H1 (cell line): ENCODE measurements at regions not wholly inside any gene's neighbourhood (a gene's known extent, or its start where the extent isn't known, plus 50 kb on each side); places are given as distances from the start of the nearest gene placed in this dataset.

ENCODE experiments used
- CTCF ChIA-PET: fragments of 300-600 bp; sonication (Branson Sonifier 250); formaldehyde crosslinking; loops from one replicate; lab custom pipeline; 2021; ENCODE audit not compliant: partially characterized antibody; lab: Charles Lee
- POLR2A ChIA-PET: fragments of 300-600 bp; sonication (Branson Sonifier 250); formaldehyde crosslinking; loops from one replicate; lab custom pipeline; 2021; ENCODE audit warnings: inconsistent platforms; ENCODE audit not compliant: partially characterized antibody; lab: Charles Lee
- DNase-seq, 2 experiments: peaks; one replicate each; pipeline versions ENCODE4 v3.0.0 to v3.0.0-alpha.2; 2010 to 2022; ENCODE audit warnings: low spot score in 2 of 2, low read depth in 1 of 2, mixed read lengths in 1 of 2
- FAIRE-seq: peaks from 2 replicates; lab custom pipeline; 2011; peaks lifted over from hg19 to GRCh38; lab: Jason Lieb, UNC
- H2AFZ ChIP-seq: 2 replicates; pipeline ENCODE4 v1.8.1; 2012; ENCODE audit warnings: low read length, inconsistent platforms
- H2AK5ac ChIP-seq: 2 replicates; pipeline ENCODE4 v1.6.1; 2013; ENCODE audit warnings: low read depth, low read length
- H2BK120ac ChIP-seq: replicated peaks from 2 replicates; pipeline ENCODE3; 2013; ENCODE audit warnings: low read depth, low read length, inconsistent platforms
- H2BK12ac ChIP-seq: 2 replicates; pipeline ENCODE4 v1.6.1; 2013; ENCODE audit warnings: low read depth, low read length
- H2BK15ac ChIP-seq: 2 replicates; pipeline ENCODE4 v1.6.1; 2013; ENCODE audit warnings: low read length
- H2BK20ac ChIP-seq: 2 replicates; pipeline ENCODE4 v1.6.1; 2013; ENCODE audit warnings: low read length
- H2BK5ac ChIP-seq: 2 replicates; pipeline ENCODE4 v1.6.1; 2013; ENCODE audit warnings: low read depth, low read length
- H3K14ac ChIP-seq: 2 replicates; pipeline ENCODE4 v1.6.1; 2013; ENCODE audit warnings: inconsistent platforms; ENCODE audit not compliant: insufficient read length
- H3K18ac ChIP-seq: 2 replicates; pipeline ENCODE4 v1.6.1; 2013; ENCODE audit warnings: low read length; ENCODE audit errors: extremely low read depth
- H3K23ac ChIP-seq: 2 replicates; pipeline ENCODE4 v1.6.1; 2013; ENCODE audit warnings: inconsistent platforms; ENCODE audit not compliant: insufficient read length
- H3K23me2 ChIP-seq: 2 replicates; pipeline ENCODE4 v1.6.1; 2013; ENCODE audit warnings: low read depth, low read length
- H3K27ac ChIP-seq: 2 replicates; pipeline ENCODE4 v1.6.1; 2011; ENCODE audit warnings: low read depth, low read length, inconsistent platforms
- H3K27me3 ChIP-seq, 4 experiments: replicated peaks in 1 of 4; 1 replicate in 1 of 4; 2 replicates in 3 of 4; pipeline versions ENCODE4 v1.6.1 to v1.8.1; 2011 to 2013; ENCODE audit warnings: low read length in 3 of 4, mild to moderate bottlenecking in 3 of 4, inconsistent platforms in 2 of 4, mixed read lengths in 2 of 4, moderate library complexity in 1 of 4; ENCODE audit not compliant: control insufficient read depth in 3 of 4, insufficient read depth in 3 of 4; ENCODE audit errors: extremely low read depth in 1 of 4
- H3K36me3 ChIP-seq, 4 experiments: 2 replicates each; pipeline versions ENCODE4 v1.6.1 to v1.8.1; 2011 to 2013; ENCODE audit warnings: mild to moderate bottlenecking in 4 of 4, low read length in 3 of 4, moderate library complexity in 2 of 4, control low read depth in 1 of 4, inconsistent platforms in 1 of 4; ENCODE audit not compliant: insufficient read depth in 4 of 4, control insufficient read depth in 2 of 4
- H3K4ac ChIP-seq: replicated peaks from 2 replicates; pipeline ENCODE3; 2013; ENCODE audit warnings: low read length, low read depth, mixed read lengths, inconsistent platforms; ENCODE audit not compliant: insufficient read length
- H3K4me1 ChIP-seq, 4 experiments: replicated peaks in 1 of 4; 1 replicate in 1 of 4; 2 replicates in 3 of 4; pipeline versions ENCODE4 v1.6.1 to v1.8.1; 2011 to 2013; ENCODE audit warnings: low read length in 3 of 4, inconsistent platforms in 2 of 4, mixed read lengths in 1 of 4; ENCODE audit not compliant: insufficient read depth in 4 of 4, control insufficient read depth in 3 of 4
- H3K4me2 ChIP-seq, 2 experiments: 2 replicates each; pipeline versions ENCODE4 v1.6.1 to v1.8.1; 2011 to 2013; ENCODE audit warnings: low read depth in 2 of 2, low read length in 2 of 2, control low read depth in 1 of 2, inconsistent platforms in 1 of 2, mild to moderate bottlenecking in 1 of 2; ENCODE audit not compliant: insufficient read depth in 1 of 2
- H3K4me3 ChIP-seq, 4 experiments: fragments of 200-600, 300-600 bp in 1 of 4; sonication (generic), shearing (Covaris generic), sonication (Bioruptor Twin) in 1 of 4; 2 replicates each; pipeline versions ENCODE4 v1.5.1 to v1.8.1; 2011 to 2016; ENCODE audit warnings: low read length in 4 of 4, low read depth in 3 of 4, control low read depth in 2 of 4, inconsistent platforms in 2 of 4, mild to moderate bottlenecking in 2 of 4, mixed read lengths in 1 of 4, moderate library complexity in 1 of 4; ENCODE audit not compliant: insufficient read depth in 2 of 4; ENCODE audit errors: extremely low read depth in 1 of 4
- H3K56ac ChIP-seq: replicated peaks from 2 replicates; pipeline ENCODE3; 2013; ENCODE audit warnings: low read depth, mild to moderate bottlenecking, mixed read lengths, low read length, inconsistent platforms; ENCODE audit not compliant: insufficient read length
- H3K79me1 ChIP-seq: 2 replicates; pipeline ENCODE4 v1.6.1; 2013; ENCODE audit warnings: low read depth, low read length, control low read depth
- H3K79me2 ChIP-seq, 2 experiments: 2 replicates each; pipeline versions ENCODE4 v1.6.1 to v1.8.1; 2012 to 2013; ENCODE audit warnings: low read length in 2 of 2, mild to moderate bottlenecking in 2 of 2, inconsistent platforms in 1 of 2; ENCODE audit not compliant: insufficient read depth in 2 of 2, control insufficient read depth in 1 of 2
- H3K9ac ChIP-seq, 4 experiments: replicated peaks in 1 of 4; 1 replicate in 1 of 4; 2 replicates in 3 of 4; pipeline versions ENCODE4 v1.6.1 to v1.8.1; 2011 to 2013; ENCODE audit warnings: low read depth in 3 of 4, low read length in 3 of 4, control low read depth in 2 of 4, mild to moderate bottlenecking in 2 of 4, moderate library complexity in 2 of 4, inconsistent platforms in 1 of 4; ENCODE audit errors: extremely low read depth in 1 of 4
- H3K9me3 ChIP-seq, 2 experiments: 2 replicates each; pipeline versions ENCODE4 v1.6.1 to v1.8.1; 2012 to 2013; ENCODE audit warnings: mild to moderate bottlenecking in 2 of 2, moderate library complexity in 2 of 2, control low read depth in 1 of 2, inconsistent platforms in 1 of 2, low read depth in 1 of 2, low read length in 1 of 2, mixed read lengths in 1 of 2; ENCODE audit not compliant: insufficient read depth in 2 of 2
- H4K20me1 ChIP-seq, 2 experiments: replicated peaks in 1 of 2; 2 replicates each; pipeline versions ENCODE3 to v1.8.1; 2011 to 2013; ENCODE audit warnings: inconsistent platforms in 2 of 2, low read length in 2 of 2, mild to moderate bottlenecking in 1 of 2; ENCODE audit not compliant: insufficient read depth in 2 of 2, control insufficient read depth in 1 of 2
- H4K5ac ChIP-seq: 2 replicates; pipeline ENCODE4 v1.6.1; 2013; ENCODE audit warnings: low read length, low read depth, mixed read lengths, inconsistent platforms; ENCODE audit not compliant: insufficient read length
- H4K8ac ChIP-seq: 2 replicates; pipeline ENCODE4 v1.8.0; 2013; ENCODE audit warnings: mild to moderate bottlenecking, moderate library complexity, low read length, inconsistent platforms; ENCODE audit not compliant: insufficient read depth; ENCODE audit errors: extremely low read depth
- H4K91ac ChIP-seq: replicated peaks from 2 replicates; pipeline ENCODE3; 2013; ENCODE audit warnings: low read length, mixed read lengths, inconsistent platforms; ENCODE audit not compliant: insufficient read length
- BRCA1 ChIP-seq: IDR thresholded peaks from 2 replicates; pipeline ENCODE4 v1.6.1; 2012; ENCODE audit warnings: low read depth, low read length, improper control_type of control experiment
- CBX5 ChIP-seq: fragments of 300-800, 300-1000 bp; sonication (generic); IDR thresholded peaks from 2 replicates; pipeline ENCODE4 v1.7.1; 2016; ENCODE audit warnings: antibody characterized with exemption, low read length, low read depth
- CREB1 ChIP-seq: IDR thresholded peaks from 2 replicates; pipeline ENCODE4 v1.6.1; 2012; ENCODE audit warnings: inconsistent platforms
- E2F6 ChIP-seq: IDR thresholded peaks from 2 replicates; pipeline ENCODE4 v1.6.1; 2012; ENCODE audit warnings: inconsistent platforms
- EZH2 ChIP-seq: fragments of 200-600 bp; sonication (generic); IDR thresholded peaks from 2 replicates; pipeline ENCODE4 v1.7.1; 2012; ENCODE audit warnings: low read depth, mild to moderate bottlenecking, moderate library complexity, low read length, inconsistent platforms; ENCODE audit not compliant: severe bottlenecking
- HDAC6 ChIP-seq: IDR thresholded peaks from one replicate; pipeline ENCODE4 v1.7.1; 2012; ENCODE audit warnings: low read depth, mild to moderate bottlenecking, inconsistent platforms, low read length, moderate library complexity
- KDM1A ChIP-seq: fragments of 200-600, 300-600 bp; sonication (generic); IDR thresholded peaks from 2 replicates; pipeline ENCODE4 v1.7.1; 2016; ENCODE audit warnings: mild to moderate bottlenecking, low read length, borderline replicate concordance
- PHF8 ChIP-seq: fragments of 200-600 bp; sonication (generic); conservative IDR thresholded peaks from 2 replicates; pipeline ENCODE4 v1.7.1; 2012; ENCODE audit warnings: low read depth, mild to moderate bottlenecking, inconsistent platforms, low read length, moderate library complexity
- RFX5 ChIP-seq: IDR thresholded peaks from 2 replicates; pipeline ENCODE4 v1.6.1; 2011; ENCODE audit warnings: low read depth, low read length, improper control_type of control experiment, borderline replicate concordance
- SAP30 ChIP-seq: fragments of 300-600 bp; sonication (generic); IDR thresholded peaks from 2 replicates; pipeline ENCODE4 v1.7.1; 2012; ENCODE audit warnings: low read length, moderate library complexity, mild to moderate bottlenecking, inconsistent platforms; ENCODE audit not compliant: insufficient read depth, insufficient replicate concordance
- SP4 ChIP-seq: IDR thresholded peaks from 2 replicates; pipeline ENCODE4 v1.6.1; 2012; ENCODE audit warnings: low read length, inconsistent platforms
- TAF1 ChIP-seq: IDR thresholded peaks from 2 replicates; pipeline ENCODE4 v1.6.1; 2011; ENCODE audit warnings: mild to moderate bottlenecking, low read depth, low read length
- TBP ChIP-seq: IDR thresholded peaks from 2 replicates; pipeline ENCODE4 v1.6.1; 2011; ENCODE audit warnings: low read depth, low read length, improper control_type of control experiment
- TCF12 ChIP-seq: IDR thresholded peaks from 2 replicates; pipeline ENCODE4 v1.6.1; 2011; ENCODE audit warnings: low read depth, mild to moderate bottlenecking, low read length
- WGBS, 2 experiments: shearing (Covaris generic) in 1 of 2; methylation state at CpG; one replicate each; pipeline versions ENCODE4 v1.1.6 to v1.1.7; 2013 to 2015; ENCODE audit warnings: low lambda C conversion rate in 2 of 2, mixed read lengths in 2 of 2, inconsistent platforms in 1 of 2, low coverage in 1 of 2, missing lambda C conversion rate in 1 of 2; ENCODE audit not compliant: insufficient replicate concordance in 2 of 2, insufficient coverage in 1 of 2, insufficient read length in 1 of 2; ENCODE audit errors: extremely low coverage in 1 of 2, missing lambda C conversion rate in 1 of 2; 5-methylcytosine and 5-hydroxymethylcytosine counted together

GRCh38 chr4:176579226-176579625 is 213.5 kb downstream of the VEGFC start:
- Histone ChIP-seq H3K79me1 (no peaks in the 10 kb centered on the region), H4K91ac (no peak overlapping the region), H3K27me3 (no peaks in the 10 kb centered on the region), H3K4ac (no peak overlapping the region), H3K56ac (no peak overlapping the region), H3K9me3 (no peaks in the 10 kb centered on the region), H4K8ac (no peak overlapping the region), H2BK15ac (no peak overlapping the region), H3K79me2 (no peaks in the 10 kb centered on the region), H3K27ac (no peak overlapping the region), H3K23me2 (no peaks in the 10 kb centered on the region), H3K14ac (no peak overlapping the region), H3K9ac (no peak overlapping the region), H3K4me3 (no peak overlapping the region), H3K36me3 (no peaks in the 10 kb centered on the region), H3K23ac (no peak overlapping the region), H4K5ac (no peak overlapping the region), H2BK120ac (no peak overlapping the region), H2AFZ (peak overlapping the region; percentile 61), H2BK5ac (no peak overlapping the region), H3K18ac (no peak overlapping the region), H2AK5ac (no peak overlapping the region), H3K4me2 (no peak overlapping the region), H3K4me1 (no peaks in the 10 kb centered on the region), H4K20me1 (no peaks in the 10 kb centered on the region), H2BK12ac (no peak overlapping the region), H2BK20ac (no peak overlapping the region)
- DNase-seq: no peak
- ChIA-PET CTCF (interaction anchor here (0.6 to 1.2 kb wide), 4 partner anchors 9 to 63 kb away, joined by 3 to 5 read pairs (median 3); no protein-coding TSS in a partner anchor), POLR2A (no interaction called here)
- no peak for FAIRE-seq
- WGBS, 2 experiments: 97% methylated on average over 6 of the region's 6 CpGs; no CpG with 5 or more reads in 1 of the 2 experiments
- TF ChIP-seq TAF1 (no peak), CBX5 (no peak), SP4 (no peak), TBP (no peak), SAP30 (no peak), TCF12 (no peak), RFX5 (no peak), PHF8 (no peak), HDAC6 (no peak), EZH2 (no peak), CREB1 (no peak), E2F6 (no peak), BRCA1 (no peak), KDM1A (no peak)
